Neutrophil (primary cell): ENCODE measurements at regions not wholly inside any gene's neighbourhood (a gene's known extent, or its start where the extent isn't known, plus 50 kb on each side); places are given as distances from the start of the nearest gene placed in this dataset.

Source experiments
- H3K27ac ChIP-seq: fragments of 200-600 bp; sonication (generic); 2 replicates; pipeline ENCODE4 v1.5.1; 2016; ENCODE audit warnings: mild to moderate bottlenecking, moderate library complexity
- H3K27me3 ChIP-seq: fragments of 200-600 bp; sonication (generic); 2 replicates; pipeline ENCODE4 v1.6.0; 2016; ENCODE audit warnings: mild to moderate bottlenecking
- H3K36me3 ChIP-seq: fragments of 200-600 bp; sonication (generic); 2 replicates; pipeline ENCODE4 v1.5.1; 2017
- H3K4me1 ChIP-seq, 2 experiments: fragments of 200-600 bp in 1 of 2; sonication (generic) in 1 of 2; 1 replicate in 1 of 2; 2 replicates in 1 of 2; pipeline versions ENCODE4 v1.5.1 to v1.6.1; 2013 to 2016; ENCODE audit warnings: low read depth in 1 of 2, low read length in 1 of 2, mild to moderate bottlenecking in 1 of 2, moderate library complexity in 1 of 2; ENCODE audit not compliant: control insufficient read depth in 1 of 2, insufficient read depth in 1 of 2
- H3K4me3 ChIP-seq, 2 experiments: fragments of 200-600 bp in 1 of 2; sonication (generic) in 1 of 2; 1 replicate in 1 of 2; 2 replicates in 1 of 2; pipeline ENCODE4 v1.5.1; 2013 to 2016; ENCODE audit warnings: low read depth in 1 of 2, low read length in 1 of 2, mild to moderate bottlenecking in 1 of 2, moderate library complexity in 1 of 2
- H3K9me3 ChIP-seq: fragments of 200-600 bp; sonication (generic); 2 replicates; pipeline ENCODE4 v1.5.1; 2016
- CTCF ChIP-seq: fragments of 200-600 bp; sonication (generic); IDR thresholded peaks from 2 replicates; pipeline ENCODE4 v1.5.1; 2016; ENCODE audit warnings: antibody characterized with exemption

DNA sequence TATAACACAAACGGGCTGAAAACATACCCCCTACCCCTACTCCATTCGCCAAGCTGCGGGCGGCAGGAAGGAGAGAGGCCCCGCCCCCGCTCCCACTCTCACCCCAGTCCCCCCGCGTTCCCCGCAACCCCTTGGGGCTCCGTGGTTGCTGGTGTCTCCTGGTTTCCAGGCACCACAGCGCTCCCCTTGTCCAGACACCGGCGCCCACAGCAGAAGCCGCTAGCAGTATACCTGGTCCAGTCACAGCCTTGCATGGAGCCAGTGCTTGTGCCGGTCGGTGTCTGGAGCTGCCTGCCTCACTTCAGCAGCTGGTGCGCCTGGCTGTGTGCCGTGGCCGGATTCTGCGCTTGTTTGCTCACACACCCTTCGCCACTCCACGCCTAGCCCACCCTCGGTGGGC lies 240.5 kb upstream of the DAB2 start:
- H3K4me3 ChIP-seq: no peak overlapping the region
- H3K4me1 ChIP-seq: peaks cover 0 to 6% of the 10 kb centered on the region in 2 experiments
- no peak for TF ChIP-seq CTCF
- H3K9me3 ChIP-seq: no peaks in the 10 kb centered on the region
- H3K36me3 ChIP-seq: no peaks in the 10 kb centered on the region
- no peak overlapping the region for H3K27ac ChIP-seq
- H3K27me3 ChIP-seq: no peaks in the 10 kb centered on the region

GRCh38 chr5:39662945-39663344 lies 238.2 kb upstream of the DAB2 start:
- no peak for TF ChIP-seq CTCF
- Histone ChIP-seq H3K36me3 (no peaks in the 10 kb centered on the region), H3K4me3 (no peak overlapping the region), H3K27ac (no peak overlapping the region), H3K9me3 (no peaks in the 10 kb centered on the region), H3K4me1 (peaks cover 0 to 6% of the 10 kb centered on the region in 2 experiments), H3K27me3 (no peaks in the 10 kb centered on the region)

GRCh38 chr5:39661026-39661779 lies 236.4 kb upstream of the DAB2 start:
- Histone ChIP-seq H3K4me3 (no peak overlapping the region), H3K27me3 (no peaks in the 10 kb centered on the region), H3K9me3 (no peaks in the 10 kb centered on the region), H3K4me1 (peaks cover 0 to 6% of the 10 kb centered on the region in 2 experiments), H3K36me3 (no peaks in the 10 kb centered on the region), H3K27ac (no peak overlapping the region)
- no peak for TF ChIP-seq CTCF

- no peak overlapping the region for H3K27ac ChIP-seq
- TF ChIP-seq CTCF: no peak
- H3K4me1 ChIP-seq: peaks cover 0 to 6% of the 10 kb centered on the region in 2 experiments
- H3K9me3 ChIP-seq: no peaks in the 10 kb centered on the region
- H3K36me3 ChIP-seq: no peaks in the 10 kb centered on the region
- H3K4me3 ChIP-seq: no peak overlapping the region
- no peaks in the 10 kb centered on the region for H3K27me3 ChIP-seq
Measured at GRCh38 chr5:39660020-39660419, 235.2 kb upstream of the DAB2 start.

DNA sequence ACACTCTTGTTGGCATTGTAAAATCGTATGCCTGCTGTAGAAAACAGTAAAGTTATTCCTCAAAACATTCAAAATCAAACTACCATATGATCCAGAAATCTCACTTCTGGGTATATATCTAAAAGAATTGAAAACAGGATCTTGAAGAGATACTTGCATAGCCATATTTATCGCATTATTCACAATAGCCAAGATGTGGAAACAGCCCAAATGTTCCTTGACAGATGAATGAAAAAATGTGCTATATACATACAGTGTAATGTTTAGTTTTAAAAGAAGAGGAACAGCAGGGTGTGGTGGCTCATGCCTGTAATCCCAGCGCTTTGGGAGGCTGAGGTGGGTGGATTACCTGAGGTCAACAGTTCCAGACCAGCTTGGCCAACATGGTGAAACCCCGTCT lies 234.1 kb upstream of the DAB2 start:
- Histone ChIP-seq H3K27me3 (no peaks in the 10 kb centered on the region), H3K4me1 (peaks cover 0 to 6% of the 10 kb centered on the region in 2 experiments), H3K4me3 (no peak overlapping the region), H3K9me3 (no peaks in the 10 kb centered on the region), H3K27ac (no peak overlapping the region), H3K36me3 (no peaks in the 10 kb centered on the region)
- TF ChIP-seq CTCF: no peak
